Tongue (tissue), 1 donor: ENCODE measurements at regions not wholly inside any gene's neighbourhood (a gene's known extent, or its start where the extent isn't known, plus 50 kb on each side); places are given as distances from the start of the nearest gene placed in this dataset.
A peak's percentile ranks its signal among the peaks of the same experiment; 100 is the strongest.

Experiments
- DNase-seq: peaks from one replicate; pipeline ENCODE4 v3.0.0-alpha.2; 2015

- no peak for DNase-seq
Measured at GRCh38 chr3:160622263-160623045, 54.5 kb upstream of the ARL14 start.

- DNase-seq: peak; percentile 13
Measured at GRCh38 chr3:160618878-160619277, 53.5 kb upstream of the KPNA4 start.

- DNase-seq: peak; percentile 9
Measured at GRCh38 chr3:160618363-160618762, 53.0 kb upstream of the KPNA4 start.

- no peak for DNase-seq
Measured at GRCh38 chr3:160617636-160618035, 52.3 kb upstream of the KPNA4 start.

- peak; percentile 63 for DNase-seq
Measured at GRCh38 chr3:160616716-160617115, 51.3 kb upstream of the KPNA4 start.

GRCh38 chr3:160616311-160616710 lies 50.9 kb upstream of the KPNA4 start:
- no peak for DNase-seq
